SK-N-SH (cell line): ENCODE measurements at regions not wholly inside any gene's neighbourhood (a gene's known extent, or its start where the extent isn't known, plus 50 kb on each side); places are given as distances from the start of the nearest gene placed in this dataset.

Experiments used
- POLR2AphosphoS5 ChIP-seq: IDR thresholded peaks from 2 replicates; pipeline ENCODE4 v1.6.1; 2012; ENCODE audit warnings: low read depth, low read length
- SIN3A ChIP-seq: IDR thresholded peaks from 2 replicates; pipeline ENCODE4 v1.6.1; 2012; ENCODE audit warnings: low read depth, mild to moderate bottlenecking, low read length, moderate library complexity, borderline replicate concordance
- TAF1 ChIP-seq: IDR thresholded peaks from 2 replicates; pipeline ENCODE4 v1.6.1; 2012; ENCODE audit warnings: low read depth, mild to moderate bottlenecking, low read length, moderate library complexity, borderline replicate concordance
- TF ChIP-seq, protein P1 (sequence below): fragments of 200-600 bp; sonication (generic); IDR thresholded peaks from 2 replicates; pipeline ENCODE4 v1.6.1; 2017; ENCODE audit warnings: antibody characterized with exemption, mild to moderate bottlenecking, moderate library complexity
- TF ChIP-seq, protein P2 (sequence below): IDR thresholded peaks from 2 replicates; pipeline ENCODE4 v1.4.0; 2012; ENCODE audit warnings: low read depth, borderline replicate concordance

DNA sequence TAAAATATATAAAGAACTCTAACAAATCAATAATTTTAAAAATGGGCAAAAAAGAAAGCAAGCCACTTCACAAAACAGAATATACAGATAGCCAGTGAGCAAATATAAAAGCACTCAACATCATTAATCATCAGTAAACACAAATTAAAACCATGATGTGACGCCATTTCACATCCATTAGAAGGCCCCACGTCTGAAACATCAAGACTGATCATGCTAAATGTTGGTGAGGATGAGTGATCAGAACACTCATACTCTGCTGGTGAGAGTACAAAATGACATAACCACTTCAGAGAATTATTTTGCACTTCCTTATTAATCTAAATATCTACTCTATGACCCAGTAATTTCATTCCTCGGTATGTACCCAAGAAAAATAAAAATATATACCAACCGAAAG lies 512.2 kb upstream of the NR5A2 start:
- TF ChIP-seq POLR2AphosphoS5 (no peak), TAF1 (no peak), SIN3A (no peak)
- TF ChIP-seq, protein P1, sequence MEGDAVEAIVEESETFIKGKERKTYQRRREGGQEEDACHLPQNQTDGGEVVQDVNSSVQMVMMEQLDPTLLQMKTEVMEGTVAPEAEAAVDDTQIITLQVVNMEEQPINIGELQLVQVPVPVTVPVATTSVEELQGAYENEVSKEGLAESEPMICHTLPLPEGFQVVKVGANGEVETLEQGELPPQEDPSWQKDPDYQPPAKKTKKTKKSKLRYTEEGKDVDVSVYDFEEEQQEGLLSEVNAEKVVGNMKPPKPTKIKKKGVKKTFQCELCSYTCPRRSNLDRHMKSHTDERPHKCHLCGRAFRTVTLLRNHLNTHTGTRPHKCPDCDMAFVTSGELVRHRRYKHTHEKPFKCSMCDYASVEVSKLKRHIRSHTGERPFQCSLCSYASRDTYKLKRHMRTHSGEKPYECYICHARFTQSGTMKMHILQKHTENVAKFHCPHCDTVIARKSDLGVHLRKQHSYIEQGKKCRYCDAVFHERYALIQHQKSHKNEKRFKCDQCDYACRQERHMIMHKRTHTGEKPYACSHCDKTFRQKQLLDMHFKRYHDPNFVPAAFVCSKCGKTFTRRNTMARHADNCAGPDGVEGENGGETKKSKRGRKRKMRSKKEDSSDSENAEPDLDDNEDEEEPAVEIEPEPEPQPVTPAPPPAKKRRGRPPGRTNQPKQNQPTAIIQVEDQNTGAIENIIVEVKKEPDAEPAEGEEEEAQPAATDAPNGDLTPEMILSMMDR, result no peak
- TF ChIP-seq, protein P2, sequence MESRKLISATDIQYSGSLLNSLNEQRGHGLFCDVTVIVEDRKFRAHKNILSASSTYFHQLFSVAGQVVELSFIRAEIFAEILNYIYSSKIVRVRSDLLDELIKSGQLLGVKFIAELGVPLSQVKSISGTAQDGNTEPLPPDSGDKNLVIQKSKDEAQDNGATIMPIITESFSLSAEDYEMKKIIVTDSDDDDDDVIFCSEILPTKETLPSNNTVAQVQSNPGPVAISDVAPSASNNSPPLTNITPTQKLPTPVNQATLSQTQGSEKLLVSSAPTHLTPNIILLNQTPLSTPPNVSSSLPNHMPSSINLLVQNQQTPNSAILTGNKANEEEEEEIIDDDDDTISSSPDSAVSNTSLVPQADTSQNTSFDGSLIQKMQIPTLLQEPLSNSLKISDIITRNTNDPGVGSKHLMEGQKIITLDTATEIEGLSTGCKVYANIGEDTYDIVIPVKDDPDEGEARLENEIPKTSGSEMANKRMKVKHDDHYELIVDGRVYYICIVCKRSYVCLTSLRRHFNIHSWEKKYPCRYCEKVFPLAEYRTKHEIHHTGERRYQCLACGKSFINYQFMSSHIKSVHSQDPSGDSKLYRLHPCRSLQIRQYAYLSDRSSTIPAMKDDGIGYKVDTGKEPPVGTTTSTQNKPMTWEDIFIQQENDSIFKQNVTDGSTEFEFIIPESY, result no peak
